ENCODE measurements at regions not wholly inside any gene's neighbourhood (a gene's known extent, or its start where the extent isn't known, plus 50 kb on each side); places are given as distances from the start of the nearest gene placed in this dataset.

DNA sequence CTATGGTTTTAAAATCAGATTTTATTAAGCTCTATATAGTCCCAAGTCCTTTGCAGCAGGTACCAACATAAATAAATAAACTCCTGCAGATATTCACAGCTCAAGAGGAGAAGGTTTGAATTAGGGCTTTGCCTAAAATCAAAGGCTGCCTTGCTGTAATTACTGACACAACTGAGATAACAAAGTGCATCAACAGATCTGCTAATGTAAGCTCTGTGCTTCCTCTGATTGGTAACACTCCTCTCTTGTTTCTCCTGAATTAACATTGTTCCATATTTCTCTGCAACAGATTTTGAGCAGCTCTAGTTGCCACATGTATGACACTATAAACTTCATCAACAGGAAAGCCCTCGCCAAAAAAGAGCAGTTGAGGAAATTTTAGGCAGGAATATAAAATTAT, 193.6 kb downstream of the SLC39A8 start:
- CTCF ChIA-PET = no interaction called here

DNA sequence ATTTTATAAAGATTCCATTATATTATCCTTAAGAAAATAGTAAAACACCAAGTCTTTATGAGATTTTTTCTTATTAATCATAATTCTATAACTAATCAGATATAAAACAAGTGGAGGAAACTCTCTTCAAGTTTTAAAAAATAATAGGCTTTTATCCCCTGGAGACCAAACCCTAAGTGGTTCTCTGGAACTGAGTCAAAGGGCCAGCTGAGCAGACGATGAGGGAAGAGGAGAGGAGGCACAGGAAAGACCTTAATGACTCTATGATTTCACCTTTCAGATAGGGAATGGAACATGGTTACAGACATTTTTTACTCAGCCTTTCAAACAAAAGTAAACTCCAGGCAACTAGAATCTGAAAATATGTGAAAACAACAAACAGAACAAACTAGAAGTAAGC, 201.8 kb downstream of the SLC39A8 start:
- in situ Hi-C loops (cut with HindIII; ENCODE audit: low pct_unique_long_range_greater_than_20kb, low sequenced_read_pairs) (no loop called here), intact Hi-C loops (cut with micrococcal nuclease; ENCODE audit: unreplicated experiment) (no loop called here)
- Histone ChIP-seq H3K27ac (ENCODE audit: low read length) (no peak overlapping the region), H3K27me3 (ENCODE audit: control insufficient read depth, insufficient read depth, low read length) (no peaks in the 10 kb centered on the region), H3K9me3 (ENCODE audit: control insufficient read depth, insufficient read depth, low read depth, low read length) (no peaks in the 10 kb centered on the region), H3K4me1 (ENCODE audit: control insufficient read depth, insufficient read depth, low read length) (no peaks in the 10 kb centered on the region), H3K36me3 (ENCODE audit: control insufficient read depth, insufficient read depth, low read length) (no peaks in the 10 kb centered on the region), H3K4me3 (ENCODE audit: low read depth in 2 of 2, low read length in 2 of 2) (no peak overlapping the region)
- ChIA-PET CTCF (no interaction called here), POLR2A (no interaction called here)
- ATAC-seq (no peak), DNase-seq (ENCODE audit: low read depth, low spot score) (no peak)
- BruUV-seq (replicated peaks) = no TSS peak
- TF ChIP-seq SIN3A (IDR thresholded peaks at IDR 0.05; ENCODE audit: borderline replicate concordance, insufficient read depth, low read depth, low read length) (no peak), POLR2AphosphoS5 (IDR thresholded peaks at IDR 0.05; ENCODE audit: low read depth, low read length) (no peak), TCF7L2 (IDR thresholded peaks at IDR 0.05; ENCODE audit: low read depth, low read length) (no peak)
- TF ChIP-seq, protein P1, sequence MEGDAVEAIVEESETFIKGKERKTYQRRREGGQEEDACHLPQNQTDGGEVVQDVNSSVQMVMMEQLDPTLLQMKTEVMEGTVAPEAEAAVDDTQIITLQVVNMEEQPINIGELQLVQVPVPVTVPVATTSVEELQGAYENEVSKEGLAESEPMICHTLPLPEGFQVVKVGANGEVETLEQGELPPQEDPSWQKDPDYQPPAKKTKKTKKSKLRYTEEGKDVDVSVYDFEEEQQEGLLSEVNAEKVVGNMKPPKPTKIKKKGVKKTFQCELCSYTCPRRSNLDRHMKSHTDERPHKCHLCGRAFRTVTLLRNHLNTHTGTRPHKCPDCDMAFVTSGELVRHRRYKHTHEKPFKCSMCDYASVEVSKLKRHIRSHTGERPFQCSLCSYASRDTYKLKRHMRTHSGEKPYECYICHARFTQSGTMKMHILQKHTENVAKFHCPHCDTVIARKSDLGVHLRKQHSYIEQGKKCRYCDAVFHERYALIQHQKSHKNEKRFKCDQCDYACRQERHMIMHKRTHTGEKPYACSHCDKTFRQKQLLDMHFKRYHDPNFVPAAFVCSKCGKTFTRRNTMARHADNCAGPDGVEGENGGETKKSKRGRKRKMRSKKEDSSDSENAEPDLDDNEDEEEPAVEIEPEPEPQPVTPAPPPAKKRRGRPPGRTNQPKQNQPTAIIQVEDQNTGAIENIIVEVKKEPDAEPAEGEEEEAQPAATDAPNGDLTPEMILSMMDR (IDR thresholded peaks at IDR 0.05) = no peak
- TF ChIP-seq, protein P2, sequence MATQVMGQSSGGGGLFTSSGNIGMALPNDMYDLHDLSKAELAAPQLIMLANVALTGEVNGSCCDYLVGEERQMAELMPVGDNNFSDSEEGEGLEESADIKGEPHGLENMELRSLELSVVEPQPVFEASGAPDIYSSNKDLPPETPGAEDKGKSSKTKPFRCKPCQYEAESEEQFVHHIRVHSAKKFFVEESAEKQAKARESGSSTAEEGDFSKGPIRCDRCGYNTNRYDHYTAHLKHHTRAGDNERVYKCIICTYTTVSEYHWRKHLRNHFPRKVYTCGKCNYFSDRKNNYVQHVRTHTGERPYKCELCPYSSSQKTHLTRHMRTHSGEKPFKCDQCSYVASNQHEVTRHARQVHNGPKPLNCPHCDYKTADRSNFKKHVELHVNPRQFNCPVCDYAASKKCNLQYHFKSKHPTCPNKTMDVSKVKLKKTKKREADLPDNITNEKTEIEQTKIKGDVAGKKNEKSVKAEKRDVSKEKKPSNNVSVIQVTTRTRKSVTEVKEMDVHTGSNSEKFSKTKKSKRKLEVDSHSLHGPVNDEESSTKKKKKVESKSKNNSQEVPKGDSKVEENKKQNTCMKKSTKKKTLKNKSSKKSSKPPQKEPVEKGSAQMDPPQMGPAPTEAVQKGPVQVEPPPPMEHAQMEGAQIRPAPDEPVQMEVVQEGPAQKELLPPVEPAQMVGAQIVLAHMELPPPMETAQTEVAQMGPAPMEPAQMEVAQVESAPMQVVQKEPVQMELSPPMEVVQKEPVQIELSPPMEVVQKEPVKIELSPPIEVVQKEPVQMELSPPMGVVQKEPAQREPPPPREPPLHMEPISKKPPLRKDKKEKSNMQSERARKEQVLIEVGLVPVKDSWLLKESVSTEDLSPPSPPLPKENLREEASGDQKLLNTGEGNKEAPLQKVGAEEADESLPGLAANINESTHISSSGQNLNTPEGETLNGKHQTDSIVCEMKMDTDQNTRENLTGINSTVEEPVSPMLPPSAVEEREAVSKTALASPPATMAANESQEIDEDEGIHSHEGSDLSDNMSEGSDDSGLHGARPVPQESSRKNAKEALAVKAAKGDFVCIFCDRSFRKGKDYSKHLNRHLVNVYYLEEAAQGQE (IDR thresholded peaks at IDR 0.05; ENCODE audit: insufficient read depth in 1 of 2, low read depth in 2 of 2, low read length in 1 of 2) = no peak

More for the DNA sequence above, 193.6 kb downstream of the SLC39A8 start:
- TF ChIP-seq, protein P1 (IDR thresholded peaks at IDR 0.05) = no peak
- no peak for TF ChIP-seq POLR2AphosphoS5 (IDR thresholded peaks at IDR 0.05; ENCODE audit: low read depth, low read length)
- no peak for TF ChIP-seq TCF7L2 (IDR thresholded peaks at IDR 0.05; ENCODE audit: low read depth, low read length)
- TF ChIP-seq, protein P2 (IDR thresholded peaks at IDR 0.05; ENCODE audit: insufficient read depth in 1 of 2, low read depth in 2 of 2, low read length in 1 of 2) = no peak
- TF ChIP-seq SIN3A (IDR thresholded peaks at IDR 0.05; ENCODE audit: borderline replicate concordance, insufficient read depth, low read depth, low read length) = no peak
- Histone ChIP-seq H3K36me3 (ENCODE audit: control insufficient read depth, insufficient read depth, low read length) (no peaks in the 10 kb centered on the region), H3K27me3 (ENCODE audit: control insufficient read depth, insufficient read depth, low read length) (no peaks in the 10 kb centered on the region), H3K4me3 (ENCODE audit: low read depth in 2 of 2, low read length in 2 of 2) (no peak overlapping the region), H3K9me3 (ENCODE audit: control insufficient read depth, insufficient read depth, low read depth, low read length) (no peaks in the 10 kb centered on the region), H3K27ac (ENCODE audit: low read length) (no peak overlapping the region), H3K4me1 (ENCODE audit: control insufficient read depth, insufficient read depth, low read length) (no peaks in the 10 kb centered on the region)
- no peak for DNase-seq (ENCODE audit: low read depth, low spot score)
- POLR2A ChIA-PET = no interaction called here
- BruUV-seq (replicated peaks) = no TSS peak
- ATAC-seq = no peak
- in situ Hi-C loops (cut with HindIII; ENCODE audit: low pct_unique_long_range_greater_than_20kb, low sequenced_read_pairs) = no loop called here
- intact Hi-C loops (cut with micrococcal nuclease; ENCODE audit: unreplicated experiment) = no loop called here
